ENCODE measurements at regions not wholly inside any gene's neighbourhood (a gene's known extent, or its start where the extent isn't known, plus 50 kb on each side); places are given as distances from the start of the nearest gene placed in this dataset.

GRCh38 chr7:42314696-42315095 is 77.7 kb upstream of the GLI3 start:
- H3K27ac ChIP-seq (ENCODE audit: low read depth): no peak overlapping the region
- H3K4me3 ChIP-seq (ENCODE audit: low read depth, low read length): no peak overlapping the region
- no peaks in the 10 kb centered on the region for H3K36me3 ChIP-seq (ENCODE audit: insufficient read depth)
- DNase-seq (ENCODE audit: extremely low spot score): no peak
- 91% methylated on average over 1 of the region's 1 CpG for WGBS
- H3K4me1 ChIP-seq (ENCODE audit: insufficient read depth): no peaks in the 10 kb centered on the region

- H3K27ac ChIP-seq (ENCODE audit: low read depth): no peak overlapping the region
- DNase-seq (ENCODE audit: extremely low spot score): no peak
- H3K4me3 ChIP-seq (ENCODE audit: low read depth, low read length): no peak overlapping the region
- no peaks in the 10 kb centered on the region for H3K36me3 ChIP-seq (ENCODE audit: insufficient read depth)
- no peaks in the 10 kb centered on the region for H3K4me1 ChIP-seq (ENCODE audit: insufficient read depth)
Measured at GRCh38 chr7:42311195-42311594, 74.2 kb upstream of the GLI3 start.

DNA sequence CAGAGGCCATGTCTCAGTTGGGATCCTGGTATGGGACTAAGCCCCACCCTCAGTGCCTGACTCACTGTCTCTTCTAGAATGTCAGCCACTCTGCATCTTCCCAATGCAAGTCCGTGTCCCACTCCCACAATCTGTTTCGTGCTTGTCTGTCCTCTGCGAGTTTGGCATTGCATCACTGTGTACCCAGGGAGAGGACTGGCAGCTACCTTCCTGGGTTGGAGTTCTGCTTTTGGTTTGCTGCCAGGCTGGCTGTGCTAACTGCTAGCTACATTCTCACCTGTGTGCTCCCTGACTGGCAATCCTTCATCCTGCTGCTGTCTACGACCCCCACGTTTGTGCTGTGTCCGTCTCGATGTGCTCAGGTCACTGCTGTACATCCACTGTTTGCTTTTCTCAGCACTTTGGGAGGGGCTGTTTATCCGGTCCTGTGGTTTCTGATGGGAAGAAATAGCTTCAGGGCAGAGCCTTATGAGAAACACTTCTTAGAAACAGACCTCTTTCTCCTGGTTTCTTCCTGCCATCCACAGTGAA is 56.0 kb upstream of the GLI3 start:
- H3K36me3 ChIP-seq (ENCODE audit: insufficient read depth): no peaks in the 10 kb centered on the region
- 86% methylated on average over 8 of the region's 8 CpGs for WGBS
- H3K27ac ChIP-seq (ENCODE audit: low read depth): no peak overlapping the region
- H3K4me1 ChIP-seq (ENCODE audit: insufficient read depth): no peaks in the 10 kb centered on the region
- no peak overlapping the region for H3K4me3 ChIP-seq (ENCODE audit: low read depth, low read length)
- no peak for DNase-seq (ENCODE audit: extremely low spot score)

GRCh38 chr7:42289473-42289872 is 52.5 kb upstream of the GLI3 start:
- DNase-seq (ENCODE audit: extremely low spot score): no peak
- Histone ChIP-seq H3K27ac (ENCODE audit: low read depth) (no peak overlapping the region), H3K36me3 (ENCODE audit: insufficient read depth) (no peaks in the 10 kb centered on the region), H3K4me1 (ENCODE audit: insufficient read depth) (no peaks in the 10 kb centered on the region), H3K4me3 (ENCODE audit: low read depth, low read length) (no peak overlapping the region)
- WGBS: 82% methylated on average over 1 of the region's 1 CpG

All from urinary bladder (tissue), 3 donors.